H7 (cell line): ENCODE measurements at regions not wholly inside any gene's neighbourhood (a gene's known extent, or its start where the extent isn't known, plus 50 kb on each side); places are given as distances from the start of the nearest gene placed in this dataset.

Source experiments
- DNase-seq: peaks from one replicate; pipeline ENCODE4 v3.0.0; 2012
- H3K27me3 ChIP-seq: 2 replicates; pipeline ENCODE4 v1.6.0; 2011; ENCODE audit warnings: mild to moderate bottlenecking, low read length; ENCODE audit not compliant: control insufficient read depth, insufficient read depth
- H3K36me3 ChIP-seq: replicated peaks from 2 replicates; pipeline ENCODE4 v1.5.1; 2011; ENCODE audit warnings: low read length; ENCODE audit not compliant: control insufficient read depth, insufficient read depth
- H3K4me3 ChIP-seq: 2 replicates; pipeline ENCODE4 v1.5.1; 2011; ENCODE audit warnings: low read depth, mild to moderate bottlenecking, control low read depth, low read length, moderate library complexity; ENCODE audit not compliant: insufficient read depth

DNA sequence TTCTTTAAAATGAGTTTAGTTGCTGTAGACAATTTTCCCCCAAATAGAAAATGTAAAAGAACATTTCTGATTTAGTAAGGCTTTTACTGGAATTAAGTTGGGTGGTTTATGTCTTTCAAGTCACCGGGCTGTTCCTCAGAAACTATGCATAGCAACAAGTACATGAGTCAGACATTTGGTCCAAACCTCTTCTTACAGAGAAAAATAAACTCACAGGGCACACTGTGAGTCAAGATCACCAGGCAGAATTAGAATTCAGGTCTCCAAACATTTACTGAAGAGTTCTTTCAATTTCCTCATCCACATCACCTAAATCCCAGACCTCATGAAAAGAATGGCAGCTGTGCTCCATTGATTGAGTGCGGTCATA lies 476.1 kb upstream of the SOX5 start:
- Histone ChIP-seq H3K36me3 (no peaks in the 10 kb centered on the region), H3K27me3 (no peaks in the 10 kb centered on the region), H3K4me3 (no peak overlapping the region)
- DNase-seq = no peak

DNA sequence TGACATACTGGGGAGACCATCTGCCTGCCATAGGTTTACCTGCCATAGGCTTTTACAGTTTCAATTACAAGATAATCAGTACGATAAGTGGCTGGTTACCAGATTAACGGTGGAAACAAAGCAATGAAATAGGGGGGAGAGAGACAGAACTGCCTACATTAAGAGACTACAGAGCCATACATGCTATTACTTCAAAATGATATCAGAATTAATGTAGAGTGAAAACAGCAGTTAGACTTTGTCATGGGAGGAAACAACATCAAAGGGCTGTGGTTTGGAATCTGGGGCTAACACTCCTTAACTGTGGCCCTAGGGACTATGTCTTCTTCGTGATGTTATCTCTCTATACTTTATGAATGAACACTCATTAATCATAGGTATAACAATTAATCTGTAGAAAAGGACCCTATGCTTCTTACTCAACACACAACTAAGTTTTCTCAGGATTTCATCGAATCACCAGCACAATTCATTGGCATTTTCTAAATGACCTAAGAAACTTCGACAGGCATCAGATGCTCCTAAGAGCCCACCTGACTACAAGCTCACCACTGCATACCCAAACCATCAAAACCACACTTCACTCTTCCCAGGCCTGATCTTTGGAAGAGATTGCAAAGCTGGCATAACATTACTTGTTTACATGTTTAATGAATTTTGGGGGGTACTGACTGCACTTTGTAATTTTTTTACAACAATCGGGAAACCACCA lies 475.6 kb upstream of the SOX5 start:
- DNase-seq = no peak
- H3K27me3 ChIP-seq = no peaks in the 10 kb centered on the region
- H3K36me3 ChIP-seq = no peaks in the 10 kb centered on the region
- no peak overlapping the region for H3K4me3 ChIP-seq

DNA sequence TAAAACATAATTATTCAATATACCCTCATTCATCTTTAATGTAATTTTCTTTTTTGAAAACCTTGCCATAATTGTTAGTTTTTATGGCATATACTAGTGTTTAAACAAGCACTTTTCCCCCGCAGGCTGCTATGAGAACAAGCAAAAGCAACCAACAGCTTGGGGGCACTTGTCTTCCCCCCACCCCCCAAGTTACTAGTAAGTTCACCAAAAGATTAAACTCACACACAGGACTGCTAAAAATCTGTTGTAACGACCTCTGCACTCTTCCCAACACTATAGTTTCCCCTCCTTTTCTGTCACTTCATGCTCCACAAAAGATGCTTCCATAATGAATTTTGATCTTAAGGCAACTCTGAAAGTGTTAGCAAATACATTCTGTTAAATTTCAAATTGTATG lies 474.9 kb upstream of the SOX5 start:
- no peak overlapping the region for H3K4me3 ChIP-seq
- DNase-seq = no peak
- H3K36me3 ChIP-seq = no peaks in the 10 kb centered on the region
- no peaks in the 10 kb centered on the region for H3K27me3 ChIP-seq

DNA sequence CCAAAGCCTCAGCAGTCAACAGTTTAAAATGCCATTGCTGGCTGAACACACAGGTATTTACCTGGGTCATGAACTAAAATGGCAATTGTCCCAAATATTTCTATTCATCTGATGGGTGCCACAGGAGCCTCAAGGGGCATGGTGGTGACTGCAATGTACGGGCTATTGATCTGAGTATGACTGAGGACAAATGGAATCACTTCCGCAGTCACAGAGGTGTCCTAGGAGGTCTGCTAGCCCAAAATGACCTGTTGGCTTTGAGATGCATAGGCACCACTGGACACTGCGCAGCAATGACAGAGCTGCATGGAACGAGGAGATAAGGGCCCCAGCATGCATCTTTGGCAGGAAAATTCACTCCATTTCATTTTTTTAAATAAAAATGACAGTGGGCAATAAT lies 474.1 kb upstream of the SOX5 start:
- no peak for DNase-seq
- no peak overlapping the region for H3K4me3 ChIP-seq
- H3K27me3 ChIP-seq = no peaks in the 10 kb centered on the region
- H3K36me3 ChIP-seq = no peaks in the 10 kb centered on the region

DNA sequence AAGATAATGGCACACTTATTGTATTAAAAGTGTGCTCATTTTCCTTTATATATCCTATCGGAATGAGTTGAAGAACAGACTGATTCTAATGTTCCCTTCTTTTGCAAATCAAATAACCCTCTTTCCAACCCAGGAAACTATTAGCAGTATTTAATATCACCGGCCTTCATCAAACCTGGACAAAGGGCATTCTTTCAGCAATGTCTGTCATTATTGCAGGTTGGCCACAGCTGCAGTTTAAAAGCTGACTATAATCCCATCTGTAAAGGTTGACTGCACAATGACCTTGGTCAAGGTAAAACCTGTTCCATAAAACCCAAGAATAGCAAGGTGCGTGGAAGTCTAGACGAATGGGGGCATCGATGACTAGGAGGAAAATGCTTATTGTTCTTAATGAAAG lies 472.3 kb upstream of the SOX5 start:
- H3K27me3 ChIP-seq = no peaks in the 10 kb centered on the region
- H3K4me3 ChIP-seq = no peak overlapping the region
- H3K36me3 ChIP-seq = no peaks in the 10 kb centered on the region
- no peak for DNase-seq

DNA sequence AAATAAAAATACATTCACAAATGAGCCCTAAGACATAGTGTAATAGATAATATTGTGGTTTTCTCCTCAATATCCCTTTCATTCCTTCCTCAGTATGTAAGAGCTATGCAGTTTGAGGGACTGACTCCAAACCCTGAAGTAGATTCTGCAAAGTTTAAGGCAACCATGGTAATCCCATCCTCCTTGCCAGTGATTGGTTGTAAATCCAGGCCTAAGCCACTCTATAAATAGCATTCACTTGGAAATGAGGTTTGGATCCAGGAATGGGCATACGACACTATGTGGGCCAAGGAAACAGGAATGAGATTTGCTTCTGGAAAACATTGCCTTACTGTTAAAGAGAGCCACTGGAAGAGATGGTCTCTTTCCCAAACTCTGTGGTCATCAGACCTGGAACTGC lies 468.7 kb upstream of the SOX5 start:
- Histone ChIP-seq H3K4me3 (no peak overlapping the region), H3K27me3 (no peaks in the 10 kb centered on the region)
- DNase-seq = no peak

DNA sequence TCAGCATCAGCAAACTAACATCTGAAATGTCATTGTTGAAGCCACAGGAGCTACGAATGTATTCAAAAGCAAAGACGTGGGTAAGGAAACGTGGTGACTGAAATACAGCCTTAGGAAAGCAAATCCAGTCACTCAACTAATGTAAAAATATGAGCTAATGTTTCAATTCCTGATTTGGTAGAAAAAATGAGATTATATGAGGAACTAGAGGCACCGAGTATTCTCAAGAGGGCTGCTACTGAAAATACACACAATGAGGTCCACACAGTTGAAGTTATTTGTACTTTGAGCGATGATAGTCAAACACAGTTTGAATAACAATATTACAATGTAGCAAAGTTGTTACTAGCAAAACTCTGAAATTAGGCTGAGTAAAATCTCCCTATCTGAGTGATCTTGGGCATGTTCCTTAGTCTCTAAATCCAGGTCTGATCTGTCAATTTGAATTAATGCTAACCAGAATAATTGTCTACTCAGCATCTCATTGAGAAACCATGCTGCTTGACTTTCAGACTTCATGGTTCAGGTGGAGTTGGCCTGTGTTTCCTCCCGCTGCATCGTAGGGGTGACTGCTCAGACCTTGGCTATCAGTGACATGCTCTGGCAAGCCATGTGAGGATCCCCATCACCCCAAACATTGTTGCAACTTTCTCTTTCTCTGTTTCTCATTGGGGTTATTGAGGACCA lies 467.1 kb upstream of the SOX5 start:
- H3K4me3 ChIP-seq = no peak overlapping the region
- H3K36me3 ChIP-seq = no peaks in the 10 kb centered on the region

More for the DNA sequence above, 468.7 kb upstream of the SOX5 start:
- no peaks in the 10 kb centered on the region for H3K36me3 ChIP-seq

DNA sequence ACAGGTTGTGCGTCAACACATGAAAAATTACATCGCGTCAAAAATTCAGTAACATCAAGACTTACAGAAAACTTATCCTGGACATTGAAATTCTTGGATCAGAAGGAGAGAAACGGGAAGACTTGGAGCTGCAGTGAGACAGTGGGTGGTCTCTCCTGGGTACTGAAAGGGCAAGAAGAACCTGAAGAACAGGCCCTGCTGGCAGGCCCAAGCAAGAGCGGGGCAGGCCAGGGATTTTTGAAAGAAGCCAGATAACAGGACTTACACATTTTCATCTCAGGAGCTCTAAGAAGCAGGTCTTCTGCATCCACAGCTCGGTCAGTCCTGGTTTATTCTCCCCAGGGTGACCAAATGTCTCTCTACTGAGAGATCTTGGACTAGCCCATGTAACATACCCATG lies 466.5 kb upstream of the SOX5 start:
- H3K4me3 ChIP-seq = no peak overlapping the region
- no peaks in the 10 kb centered on the region for H3K27me3 ChIP-seq
- no peaks in the 10 kb centered on the region for H3K36me3 ChIP-seq
- peak; percentile 9 for DNase-seq

More for the DNA sequence above, 467.1 kb upstream of the SOX5 start:
- no peaks in the 10 kb centered on the region for H3K27me3 ChIP-seq
- no peak for DNase-seq

DNA sequence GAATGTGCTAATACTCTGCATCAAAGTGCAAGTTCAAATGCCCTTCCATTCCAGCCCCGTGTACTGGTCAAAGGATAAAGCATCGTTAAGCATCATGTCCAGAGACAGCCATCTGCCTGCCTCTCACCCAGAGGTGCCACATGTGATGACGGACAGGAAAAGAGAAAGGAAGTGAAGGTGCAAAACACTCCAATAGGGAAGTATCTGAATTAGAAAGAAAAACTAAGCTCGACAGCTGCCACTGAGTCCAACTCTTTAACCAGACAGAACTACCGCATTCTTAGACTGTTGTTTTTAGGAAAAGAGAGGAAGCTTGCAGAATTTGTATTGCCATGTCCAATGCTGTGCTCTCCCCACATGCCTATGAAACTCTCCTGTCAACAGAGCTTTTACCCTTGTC lies 465.0 kb upstream of the SOX5 start:
- Histone ChIP-seq H3K4me3 (no peak overlapping the region), H3K36me3 (no peaks in the 10 kb centered on the region), H3K27me3 (no peaks in the 10 kb centered on the region)
- no peak for DNase-seq

DNA sequence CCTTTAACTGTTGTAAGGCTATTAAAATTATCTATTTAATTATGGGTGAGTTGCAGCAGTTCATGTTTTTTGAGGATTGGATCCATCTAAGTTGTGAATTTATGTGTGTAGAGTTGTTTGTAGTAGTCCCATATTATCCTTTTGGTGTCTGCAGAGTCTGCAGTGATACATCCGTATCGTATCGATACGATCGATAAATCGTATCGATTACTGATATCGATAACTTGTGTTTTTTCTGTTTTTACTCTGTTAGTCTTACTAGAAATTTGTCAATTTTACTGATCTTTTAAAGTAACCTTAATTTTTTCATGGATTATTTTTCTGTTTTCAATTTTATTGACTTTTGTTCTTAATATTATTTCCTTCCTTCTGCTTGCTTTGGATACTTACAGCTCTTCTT lies 462.5 kb upstream of the SOX5 start:
- DNase-seq = no peak
- no peaks in the 10 kb centered on the region for H3K36me3 ChIP-seq

DNA sequence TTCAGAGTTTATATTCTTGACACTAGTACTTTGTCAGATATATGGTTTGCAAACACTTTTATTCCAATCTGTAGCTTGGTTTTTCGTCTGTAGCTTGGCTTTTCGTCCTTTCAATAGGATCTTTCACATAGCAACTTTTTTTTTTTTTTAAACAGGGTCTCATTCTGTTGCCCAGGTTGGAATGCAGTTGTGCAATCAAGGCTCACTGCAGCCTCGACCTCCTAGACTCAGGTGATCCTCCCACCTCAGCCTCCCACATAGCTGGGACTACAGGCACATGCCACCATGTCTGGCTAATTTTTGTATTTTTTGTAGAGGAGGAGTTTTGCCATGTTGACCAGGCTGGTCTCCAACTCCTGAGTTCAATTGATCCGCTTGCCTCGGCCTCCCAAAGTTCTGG lies 460.4 kb upstream of the SOX5 start:
- Histone ChIP-seq H3K27me3 (no peaks in the 10 kb centered on the region), H3K4me3 (no peak overlapping the region), H3K36me3 (no peaks in the 10 kb centered on the region)
- no peak for DNase-seq

More for the DNA sequence above, 462.5 kb upstream of the SOX5 start:
- Histone ChIP-seq H3K27me3 (no peaks in the 10 kb centered on the region), H3K4me3 (no peak overlapping the region)

DNA sequence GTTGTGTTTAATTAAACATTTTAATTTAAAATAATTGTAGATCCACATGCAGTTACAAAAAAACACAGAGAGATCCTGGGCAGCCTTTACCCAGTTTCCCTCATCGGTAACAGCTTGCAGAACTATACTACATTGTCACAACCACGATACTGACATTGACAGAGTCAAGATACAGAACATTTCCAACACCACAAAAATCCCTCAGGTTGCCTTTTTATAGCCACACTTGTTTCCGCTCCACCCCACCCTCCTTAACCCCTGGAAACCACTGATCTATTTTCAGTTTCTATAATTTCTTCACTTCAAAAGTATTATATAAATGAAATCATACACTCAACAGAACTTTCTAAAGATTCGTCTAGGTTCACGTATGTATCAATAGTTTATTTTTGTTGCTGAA lies 458.8 kb upstream of the SOX5 start:
- H3K4me3 ChIP-seq = no peak overlapping the region
- no peak for DNase-seq
- H3K36me3 ChIP-seq = no peaks in the 10 kb centered on the region
- H3K27me3 ChIP-seq = no peaks in the 10 kb centered on the region

DNA sequence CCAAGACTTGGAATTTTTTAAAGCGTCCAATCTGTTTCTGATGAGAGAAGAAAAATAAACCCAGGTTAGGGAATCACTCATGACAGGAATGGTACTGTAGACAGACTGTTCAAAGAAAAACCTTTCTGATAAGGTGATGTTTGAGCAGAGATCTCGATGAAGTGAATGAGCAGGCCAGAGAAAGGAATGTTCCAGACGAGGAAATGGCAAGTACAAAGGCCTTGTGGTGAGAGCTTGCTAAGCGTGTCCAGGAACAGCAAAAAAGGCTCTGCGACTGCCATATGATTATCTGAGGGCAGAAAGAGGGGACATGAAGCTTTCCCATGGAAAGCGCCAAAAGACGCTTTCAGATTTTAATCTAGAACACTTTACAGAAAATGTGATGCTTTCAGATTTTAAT lies 458.4 kb upstream of the SOX5 start:
- H3K27me3 ChIP-seq = no peaks in the 10 kb centered on the region
- no peak for DNase-seq
- no peaks in the 10 kb centered on the region for H3K36me3 ChIP-seq
- no peak overlapping the region for H3K4me3 ChIP-seq

DNA sequence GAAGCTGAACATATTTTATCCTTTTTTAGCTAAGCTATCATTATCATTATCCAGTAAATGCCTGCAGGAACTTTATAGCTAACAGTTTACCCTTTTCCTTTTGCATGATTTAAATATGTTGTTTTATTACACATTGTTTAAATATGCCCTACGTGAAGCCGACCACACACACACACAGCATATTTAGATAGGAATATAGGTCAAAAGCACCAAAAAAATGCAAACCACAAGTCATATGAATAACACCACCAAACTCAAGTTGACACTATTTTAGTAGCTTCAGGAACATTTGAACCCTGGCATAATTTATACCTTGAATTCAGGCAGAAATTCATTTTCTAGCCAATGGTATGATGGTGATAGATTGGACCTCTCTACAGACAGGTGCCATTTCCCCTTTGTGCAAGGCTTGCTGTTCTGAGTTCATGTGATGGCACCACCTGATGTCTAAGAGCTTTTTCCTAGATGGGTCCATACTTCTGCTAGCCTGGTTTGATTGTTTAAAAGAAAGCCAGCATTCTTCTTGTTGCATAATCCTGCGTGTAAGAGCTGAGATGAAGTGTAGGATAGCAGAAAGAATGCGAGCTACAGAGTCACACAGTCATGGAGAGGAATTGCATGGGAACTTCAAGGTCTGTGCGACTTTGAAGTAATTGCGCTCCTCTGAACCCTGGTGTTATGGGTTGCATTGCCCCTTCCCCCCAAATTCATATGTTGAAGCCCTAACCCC lies 454.8 kb upstream of the SOX5 start:
- H3K4me3 ChIP-seq = no peak overlapping the region
- DNase-seq = no peak
- H3K27me3 ChIP-seq = no peaks in the 10 kb centered on the region
- H3K36me3 ChIP-seq = no peaks in the 10 kb centered on the region

DNA sequence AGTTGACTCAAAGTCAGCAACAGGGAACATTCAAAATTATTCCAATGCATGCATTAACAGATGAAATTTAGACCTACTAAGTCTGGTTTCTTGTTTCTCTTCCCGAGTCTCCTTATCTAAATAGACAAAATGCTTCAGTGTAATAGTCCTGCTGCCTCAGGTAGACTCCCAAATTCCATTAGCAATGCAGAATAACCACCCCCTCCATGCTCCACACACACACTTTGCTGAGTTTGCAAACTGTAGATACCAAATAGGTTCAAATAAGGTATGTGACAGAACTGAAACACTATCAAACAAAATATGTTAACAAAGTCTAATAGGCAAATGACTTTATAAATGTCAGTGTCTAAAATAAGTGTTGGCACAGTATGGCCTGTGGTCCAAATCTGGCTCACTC lies 451.1 kb upstream of the SOX5 start:
- no peak for DNase-seq
- Histone ChIP-seq H3K36me3 (no peaks in the 10 kb centered on the region), H3K27me3 (no peaks in the 10 kb centered on the region), H3K4me3 (no peak overlapping the region)
